ENCODE measurements at regions not wholly inside any gene's neighbourhood (a gene's known extent, or its start where the extent isn't known, plus 50 kb on each side); places are given as distances from the start of the nearest gene placed in this dataset.

DNA sequence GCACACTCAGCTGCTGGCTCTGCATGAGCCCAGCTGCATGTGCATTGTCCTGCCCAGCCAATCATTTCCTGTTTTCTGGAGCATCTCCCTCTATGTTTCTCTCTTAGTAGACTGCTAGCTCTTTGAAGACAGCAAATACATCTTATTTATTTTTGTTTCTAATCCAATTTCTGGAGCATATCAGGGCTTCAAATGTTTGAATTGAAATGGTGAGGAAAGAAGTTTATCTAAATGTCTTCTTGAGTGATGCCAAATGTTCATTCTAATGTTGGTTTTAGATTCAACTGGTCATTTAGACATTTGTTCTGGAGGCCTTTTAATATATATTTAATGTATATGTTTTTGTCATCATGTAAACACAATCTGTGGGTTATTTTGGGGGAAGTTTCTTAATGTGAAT, 141.9 kb downstream of the DNAJB9 start:
- no peak for DNase-seq

DNA sequence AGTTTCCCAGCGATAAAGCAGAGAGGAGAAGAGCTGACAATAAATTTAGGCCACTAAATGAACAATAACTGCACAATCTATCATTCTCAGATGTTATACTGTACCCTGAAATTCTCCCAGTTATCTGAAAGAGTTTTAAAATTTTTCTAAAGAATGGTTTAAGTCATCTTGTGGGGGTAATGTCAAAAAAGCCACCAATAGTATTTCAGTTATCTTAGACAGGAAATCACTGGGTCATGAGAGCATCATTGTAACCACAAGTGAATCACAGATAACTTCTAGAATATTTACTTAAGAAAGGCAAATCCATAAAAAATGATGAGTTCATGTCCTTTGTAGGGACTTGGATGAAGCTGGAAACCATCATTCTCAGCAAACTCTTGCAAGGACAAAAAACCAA, 147.1 kb downstream of the DNAJB9 start:
- no peak for DNase-seq

DNA sequence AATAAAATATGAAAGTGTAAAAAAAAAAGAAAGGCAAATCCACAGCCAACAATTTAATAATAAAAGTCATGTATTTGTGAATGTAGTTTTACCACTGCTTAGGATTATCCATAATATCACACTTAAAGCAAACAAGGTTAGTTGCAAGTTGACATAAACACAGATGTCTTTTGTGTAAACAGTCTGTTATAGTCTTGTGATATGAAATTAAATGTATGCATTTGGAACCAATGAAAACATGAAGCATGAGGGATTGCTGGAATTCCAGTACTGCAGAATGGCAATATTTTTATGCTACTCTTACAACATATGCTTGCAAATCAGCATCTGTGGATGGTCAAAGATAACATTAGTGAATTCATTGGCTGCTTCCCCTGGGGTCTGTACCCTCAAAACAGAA, 148.1 kb downstream of the DNAJB9 start:
- DNase-seq: no peak

DNA sequence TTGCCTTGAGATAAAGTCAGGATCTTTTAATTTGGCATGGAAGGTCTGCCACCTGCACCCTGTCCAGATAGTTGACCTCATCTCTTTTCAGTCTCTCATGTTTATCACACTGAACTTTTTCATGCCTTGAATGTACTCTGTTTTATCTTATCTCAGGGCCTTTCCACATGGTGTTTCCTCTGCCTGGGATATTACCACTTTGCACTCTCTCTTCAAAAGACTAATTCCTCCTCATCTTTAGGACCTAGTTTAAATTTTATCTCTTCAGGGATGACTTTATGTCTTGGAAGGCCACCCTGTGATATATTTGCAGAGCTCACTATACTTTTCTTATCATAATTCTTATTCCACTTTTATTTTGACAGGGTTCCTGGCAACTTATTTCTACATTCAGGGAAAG, 150.0 kb downstream of the DNAJB9 start:
- DNase-seq: no peak

DNA sequence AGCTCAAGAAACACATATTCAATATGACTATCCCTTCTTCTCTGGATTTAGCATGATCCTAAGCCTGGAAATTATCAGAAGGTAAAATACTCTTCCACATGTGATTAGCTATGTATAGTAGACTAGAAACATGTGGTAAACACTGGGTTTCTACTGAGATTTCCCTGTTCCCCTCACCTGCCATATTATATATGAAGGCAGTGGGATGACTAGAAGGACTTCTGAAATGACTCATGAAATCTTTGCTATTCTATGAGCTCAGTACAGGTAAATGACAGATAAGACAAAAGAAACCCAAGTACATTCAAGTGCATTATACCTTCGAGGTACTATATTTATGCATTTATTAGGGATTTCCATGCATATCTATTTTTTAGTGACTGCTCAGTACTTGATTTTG, 152.9 kb downstream of the DNAJB9 start:
- no peak for DNase-seq

DNA sequence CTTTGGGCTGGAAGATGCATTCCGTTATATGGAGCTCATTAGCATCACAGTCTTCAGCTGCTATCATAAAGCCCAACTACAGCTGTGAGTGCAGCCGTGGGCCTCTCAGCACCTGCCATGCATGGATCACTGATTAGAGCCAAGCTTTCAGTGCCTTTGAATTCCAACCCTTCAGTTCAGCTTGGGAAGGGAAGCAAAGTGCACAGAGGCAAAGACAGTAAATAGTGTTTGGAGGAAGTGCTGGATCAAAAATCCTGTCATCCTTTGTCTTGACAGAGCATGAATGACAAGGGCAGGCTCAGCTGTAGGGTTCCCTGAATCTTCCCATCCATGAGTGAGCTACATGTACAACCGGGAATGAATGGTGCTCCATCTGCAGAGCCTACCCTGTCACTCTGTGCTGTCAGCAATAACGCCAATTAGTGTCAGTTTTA, 153.7 kb downstream of the DNAJB9 start:
- no peak for DNase-seq

DNA sequence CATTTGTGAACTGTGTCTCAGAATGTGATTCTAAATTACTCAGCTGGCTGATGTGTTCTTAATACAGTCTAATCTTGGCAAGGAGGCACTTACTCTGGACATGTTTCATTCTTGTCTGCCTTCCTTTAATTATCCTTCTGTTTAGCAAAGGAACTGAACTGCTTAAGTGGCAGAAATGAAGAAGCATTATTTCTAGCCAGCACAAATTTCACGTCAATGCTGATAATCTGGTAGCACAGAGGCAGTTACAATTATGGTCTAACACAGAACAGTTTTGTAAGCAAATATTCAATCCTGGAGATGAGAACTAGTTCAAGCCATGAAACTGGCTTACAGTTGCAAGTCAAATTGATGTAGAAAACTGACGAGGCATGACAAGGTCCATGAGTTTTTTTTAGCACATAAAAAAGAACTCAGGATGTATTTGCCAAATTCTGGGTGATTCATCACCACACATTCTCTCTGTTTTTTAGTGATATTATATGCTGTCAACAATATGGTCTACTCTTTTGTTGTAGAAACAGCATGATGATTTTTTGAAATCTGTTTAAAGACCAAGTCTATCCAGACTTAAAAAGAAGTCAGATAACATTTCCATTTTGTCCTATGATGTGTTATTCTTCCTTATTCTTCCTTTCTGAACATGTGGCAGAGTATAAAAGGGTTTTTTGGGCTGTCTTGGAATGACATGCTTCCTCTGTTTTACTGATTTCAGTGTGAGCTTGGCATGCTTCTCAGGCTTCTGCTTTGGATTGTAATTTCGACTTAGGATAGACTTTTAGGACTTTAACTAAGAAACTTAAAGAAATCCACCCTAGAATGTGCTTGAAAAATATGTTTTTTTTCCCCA, 154.8 kb downstream of the DNAJB9 start:
- no peak for DNase-seq

DNA sequence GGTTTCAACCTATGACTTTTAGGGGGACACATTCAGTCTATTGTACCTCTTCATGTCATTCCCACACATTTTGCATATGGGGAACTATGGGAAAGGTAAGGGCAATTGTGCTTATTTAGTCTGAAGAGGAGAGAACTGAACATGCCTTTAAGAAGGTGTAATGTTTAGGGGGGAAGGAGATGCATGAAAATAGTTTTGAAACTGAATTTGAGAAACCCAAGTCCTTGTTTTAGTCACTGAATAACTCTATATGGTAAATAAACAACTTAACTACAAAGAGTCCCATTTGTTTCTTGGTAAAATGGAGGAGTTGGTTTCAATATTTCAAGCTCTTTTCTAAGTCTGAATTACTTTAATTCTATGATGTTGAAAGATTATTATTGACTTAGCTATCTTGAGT, 166.1 kb downstream of the DNAJB9 start:
- DNase-seq: no peak

DNA sequence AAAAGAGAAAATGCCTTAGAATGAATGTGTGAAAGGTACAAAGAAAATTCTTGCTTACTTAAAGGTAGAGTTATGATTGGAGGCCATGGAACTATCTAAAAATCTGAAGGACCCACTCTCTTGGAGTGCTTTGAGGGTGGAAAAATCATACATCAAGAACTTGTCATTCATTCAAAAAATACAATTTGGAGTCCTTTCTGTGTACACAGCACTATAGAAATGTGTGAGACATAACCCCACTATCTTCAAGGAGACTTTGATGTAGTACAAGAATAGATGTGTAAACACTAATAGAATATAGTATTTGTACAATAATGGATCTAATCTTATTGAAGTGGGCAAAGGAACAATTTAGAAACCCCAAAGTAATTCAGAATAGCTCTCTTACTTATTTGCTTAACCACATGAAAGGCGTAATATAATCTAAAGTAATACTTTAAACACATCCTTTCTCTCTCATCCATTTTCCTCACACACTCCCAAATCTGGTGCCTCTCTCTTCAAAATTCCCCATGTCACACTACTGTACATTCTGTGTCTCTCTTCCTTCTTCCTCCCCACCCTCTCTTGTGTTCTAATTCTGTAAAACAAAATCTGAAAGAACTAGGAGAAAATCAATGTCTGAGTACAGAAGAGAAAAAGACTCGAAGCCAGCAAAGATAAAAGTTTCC, 166.7 kb downstream of the DNAJB9 start:
- no peak for DNase-seq

DNA sequence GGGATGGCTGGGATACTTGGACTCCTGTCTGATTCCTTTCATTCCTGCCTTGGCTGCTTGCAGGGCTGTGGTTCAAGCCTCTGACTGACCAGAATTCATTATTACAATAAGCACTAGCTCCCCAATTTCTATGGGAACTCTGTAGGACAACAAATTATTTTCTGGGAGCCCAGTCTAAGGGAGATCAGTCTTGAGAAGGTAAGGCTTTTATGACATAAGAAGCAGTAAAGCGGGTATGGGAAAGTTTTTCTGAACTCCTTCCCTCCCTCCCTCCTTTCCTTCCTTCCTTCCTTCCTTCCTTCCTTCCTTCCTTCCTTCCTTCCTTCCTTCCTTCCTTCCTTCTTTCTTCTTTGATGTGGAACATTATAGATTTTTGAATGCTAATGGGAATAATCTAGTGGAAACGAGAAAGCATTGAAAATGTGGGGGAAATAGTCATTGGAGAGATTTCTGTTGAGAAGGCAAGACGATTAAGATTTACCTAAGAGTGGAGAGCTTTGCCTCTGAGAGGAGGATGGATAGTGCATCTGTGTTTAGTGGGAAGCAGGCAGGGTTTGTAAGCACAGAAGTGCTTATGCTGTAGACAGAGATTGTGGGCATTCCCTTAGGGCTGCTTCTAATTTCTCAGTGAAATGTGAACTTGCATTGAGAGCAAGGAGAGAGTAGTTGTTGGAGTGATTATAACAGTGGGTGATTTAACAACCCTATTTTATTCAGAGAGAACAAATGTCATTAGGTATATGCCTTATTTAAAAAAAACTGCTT, 201.5 kb downstream of the DNAJB9 start:
- DNase-seq: no peak

DNA sequence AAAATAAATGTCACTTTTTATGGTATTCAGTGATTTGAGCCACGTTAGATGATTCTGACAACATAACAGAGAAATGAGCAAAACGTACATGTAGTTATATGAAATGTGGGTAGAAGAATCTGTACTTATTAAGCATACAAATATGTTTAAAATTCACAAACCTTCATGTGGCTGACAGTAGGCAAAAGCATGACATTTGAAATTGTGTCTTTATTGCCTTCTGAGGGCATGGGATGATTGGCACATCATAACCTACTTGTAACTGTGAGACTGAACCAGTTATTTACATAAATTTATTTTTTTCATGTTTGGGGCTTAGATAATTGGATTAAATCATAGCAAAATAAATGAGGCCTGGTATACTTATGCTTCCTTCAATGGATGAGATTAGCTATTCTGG, 202.2 kb downstream of the DNAJB9 start:
- DNase-seq: no peak

DNA sequence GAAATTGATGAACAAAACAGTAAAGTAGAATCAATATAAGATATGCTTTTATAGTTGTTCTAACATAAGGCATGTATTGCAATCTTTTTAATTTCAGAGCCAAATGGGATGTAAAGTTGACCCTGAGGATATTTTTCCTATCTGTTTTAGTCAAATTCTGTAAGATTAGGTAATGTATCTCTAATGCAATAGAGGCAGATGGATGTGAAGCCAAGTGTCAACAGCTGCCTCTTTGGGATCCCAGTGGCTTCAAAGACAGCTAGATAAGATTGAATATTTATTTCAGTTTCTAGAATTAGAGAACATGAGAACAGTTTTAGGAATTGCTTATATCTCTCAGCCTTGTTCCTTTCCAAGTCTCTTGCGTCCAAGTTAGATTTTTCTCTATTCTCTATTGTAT, 208.3 kb downstream of the DNAJB9 start:
- DNase-seq: no peak

DNA sequence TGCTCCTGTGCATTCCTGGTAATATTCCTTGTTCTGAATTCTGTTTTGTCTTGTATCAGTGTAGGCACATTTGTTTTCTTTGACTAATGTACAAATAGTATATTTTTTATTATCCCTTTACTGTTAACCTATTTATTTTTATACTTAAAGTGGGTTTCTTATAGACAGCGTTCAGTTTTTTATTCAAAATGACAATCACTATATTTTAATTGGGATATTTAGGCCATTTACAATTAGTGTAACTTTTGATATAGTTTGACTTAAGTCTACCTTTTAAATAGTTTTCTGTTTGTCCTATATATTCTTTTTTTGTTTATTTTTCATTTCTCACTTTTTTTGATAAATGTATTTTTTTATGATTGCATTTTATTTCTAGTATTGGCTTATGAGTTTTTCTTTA, 219.8 kb downstream of the DNAJB9 start:
- no peak for DNase-seq

DNA sequence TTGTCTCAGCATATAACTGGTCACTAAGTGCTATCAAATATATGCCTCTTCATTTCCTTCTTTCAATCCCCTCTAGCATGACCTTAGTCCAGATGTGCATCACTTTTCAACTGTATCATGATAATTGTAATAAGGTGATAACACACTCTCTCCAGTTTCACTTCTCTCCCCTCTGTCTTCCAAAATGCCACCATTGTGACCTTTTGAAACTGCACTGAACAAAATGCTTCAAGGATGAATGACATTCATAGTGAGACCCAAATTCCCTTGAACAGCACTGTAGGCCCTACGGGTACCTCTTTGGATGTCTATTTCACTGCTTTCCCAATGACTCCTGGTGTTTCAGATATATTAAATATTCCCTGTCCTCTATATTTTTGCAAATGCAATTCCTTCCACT, 224.8 kb downstream of the DNAJB9 start:
- DNase-seq: no peak

DNA sequence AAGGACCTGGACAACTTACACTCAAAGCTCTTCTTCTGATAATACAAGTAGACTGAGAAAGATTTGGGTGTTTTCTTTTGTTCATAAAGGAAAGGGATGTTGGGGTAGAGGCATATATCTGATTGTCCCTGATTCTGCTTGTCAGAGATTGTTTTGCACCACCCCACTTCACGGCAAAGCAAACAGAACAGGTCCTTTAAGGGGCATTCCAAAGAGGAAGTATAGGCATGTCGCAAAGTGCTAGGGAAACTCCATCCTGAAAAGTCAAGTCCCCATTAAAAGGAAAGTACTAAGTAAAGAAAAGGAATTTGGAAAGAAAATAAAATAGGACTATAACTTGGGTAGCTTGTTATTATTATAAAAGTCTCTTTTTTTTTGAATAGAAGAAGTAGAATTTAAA, 233.0 kb downstream of the DNAJB9 start:
- DNase-seq: no peak

DNA sequence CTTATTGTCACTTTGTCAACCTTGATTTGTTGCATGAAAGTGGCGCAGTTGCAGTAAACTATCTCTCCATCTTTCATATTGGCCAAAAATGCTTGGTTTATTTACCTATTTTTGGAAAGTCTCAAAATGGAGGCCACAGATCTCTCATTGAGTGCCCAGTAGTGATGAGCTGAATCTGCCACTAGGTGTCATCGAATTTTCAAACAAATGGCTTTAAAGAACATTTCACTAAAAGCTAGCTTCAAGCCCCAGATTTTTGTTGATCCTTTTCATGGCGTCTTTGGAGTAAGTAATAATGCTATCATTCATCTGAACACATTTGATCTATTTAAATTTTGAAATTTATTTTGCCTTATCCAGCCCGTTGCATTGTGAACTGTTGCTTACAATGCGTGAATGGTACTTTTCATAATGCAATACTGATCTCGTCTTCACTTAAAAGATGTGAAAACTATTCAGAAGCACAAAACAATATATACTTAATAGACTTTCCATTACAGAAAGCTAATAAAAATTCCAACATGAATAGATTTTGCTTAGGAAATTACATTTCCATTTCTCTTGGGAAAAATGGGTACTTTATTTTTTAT, 236.2 kb downstream of the DNAJB9 start:
- DNase-seq: peak; percentile 10

DNA sequence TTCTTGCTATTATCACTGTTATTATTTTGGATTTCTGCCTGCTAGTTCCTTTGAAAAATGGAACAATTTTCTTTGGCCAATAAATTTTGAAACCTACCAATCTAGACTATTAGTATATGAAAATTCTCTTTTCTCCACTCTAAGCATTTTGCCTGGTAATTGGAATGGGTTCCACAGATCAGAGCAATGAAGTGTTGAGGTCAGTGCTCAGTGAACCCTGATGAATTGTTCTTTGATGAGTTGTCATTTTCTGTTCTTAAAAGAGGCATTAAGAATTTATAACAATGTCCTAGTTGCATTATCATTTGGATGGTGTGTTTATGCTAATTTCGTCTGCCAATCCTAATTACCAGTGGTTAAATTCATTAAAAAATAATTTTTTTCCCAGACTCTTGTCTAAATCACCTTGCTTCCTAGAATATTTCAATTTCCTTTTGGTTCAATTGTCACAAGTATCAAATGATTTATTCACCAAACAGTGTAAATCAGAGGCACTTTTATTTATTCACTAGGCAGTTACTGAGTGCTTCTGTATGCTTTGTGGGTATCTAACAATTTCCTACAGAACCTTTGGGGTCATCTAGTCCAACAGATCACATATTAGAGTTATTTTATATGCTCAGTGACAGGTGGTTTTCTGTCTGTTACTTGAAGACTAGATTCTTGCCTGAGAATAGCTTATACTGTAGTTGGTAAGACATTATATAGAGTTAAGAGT, 239.0 kb downstream of the DNAJB9 start:
- DNase-seq: no peak

DNA sequence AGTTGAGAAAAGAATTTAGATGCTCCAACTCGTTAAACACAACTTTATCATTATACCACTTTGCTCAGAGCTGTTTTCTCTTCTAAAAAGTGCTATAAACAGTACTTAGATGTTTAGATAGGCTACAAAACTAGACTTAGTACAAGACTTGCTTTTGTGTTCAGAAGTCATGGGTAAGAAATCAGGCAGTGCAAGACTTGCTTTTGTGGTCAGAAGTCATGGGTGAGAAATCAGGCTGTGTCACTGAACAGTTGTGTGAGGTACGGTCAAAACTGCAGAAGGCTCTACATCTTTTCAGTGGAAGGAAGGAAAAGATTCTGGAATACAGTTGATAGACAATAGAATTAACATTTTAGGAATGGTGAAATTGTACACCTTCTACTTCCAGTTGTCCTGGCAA, 239.7 kb downstream of the DNAJB9 start:
- DNase-seq: no peak

DNA sequence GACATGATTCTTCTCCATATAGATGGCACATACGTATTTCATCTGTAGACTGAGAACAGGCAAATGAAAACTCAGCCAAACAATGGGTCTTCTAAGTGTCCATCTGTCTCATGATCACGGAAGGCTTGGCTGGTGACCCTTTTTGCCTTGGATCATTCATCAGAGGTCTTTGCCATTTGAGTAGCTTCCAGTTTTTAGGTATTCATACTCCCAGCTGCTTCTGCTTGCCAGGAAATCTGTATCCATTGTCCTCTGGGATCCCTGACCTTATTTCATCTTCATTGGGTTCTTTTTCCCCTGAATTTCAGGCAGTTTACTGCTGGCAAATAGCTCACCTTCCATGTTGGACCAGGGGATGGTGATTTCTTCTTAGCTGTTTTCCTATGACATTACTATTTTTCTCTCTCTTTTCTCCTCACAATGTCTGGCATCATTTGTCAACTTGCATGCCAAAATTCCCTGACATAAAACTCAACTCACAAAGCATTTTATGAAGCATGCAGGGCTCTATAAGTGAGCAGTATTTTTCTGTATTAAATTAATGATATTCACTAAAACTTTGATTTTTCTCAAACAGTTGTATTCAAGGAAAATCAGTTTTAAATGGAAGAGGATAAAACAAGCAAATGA, 241.2 kb downstream of the DNAJB9 start:
- no peak for DNase-seq

DNA sequence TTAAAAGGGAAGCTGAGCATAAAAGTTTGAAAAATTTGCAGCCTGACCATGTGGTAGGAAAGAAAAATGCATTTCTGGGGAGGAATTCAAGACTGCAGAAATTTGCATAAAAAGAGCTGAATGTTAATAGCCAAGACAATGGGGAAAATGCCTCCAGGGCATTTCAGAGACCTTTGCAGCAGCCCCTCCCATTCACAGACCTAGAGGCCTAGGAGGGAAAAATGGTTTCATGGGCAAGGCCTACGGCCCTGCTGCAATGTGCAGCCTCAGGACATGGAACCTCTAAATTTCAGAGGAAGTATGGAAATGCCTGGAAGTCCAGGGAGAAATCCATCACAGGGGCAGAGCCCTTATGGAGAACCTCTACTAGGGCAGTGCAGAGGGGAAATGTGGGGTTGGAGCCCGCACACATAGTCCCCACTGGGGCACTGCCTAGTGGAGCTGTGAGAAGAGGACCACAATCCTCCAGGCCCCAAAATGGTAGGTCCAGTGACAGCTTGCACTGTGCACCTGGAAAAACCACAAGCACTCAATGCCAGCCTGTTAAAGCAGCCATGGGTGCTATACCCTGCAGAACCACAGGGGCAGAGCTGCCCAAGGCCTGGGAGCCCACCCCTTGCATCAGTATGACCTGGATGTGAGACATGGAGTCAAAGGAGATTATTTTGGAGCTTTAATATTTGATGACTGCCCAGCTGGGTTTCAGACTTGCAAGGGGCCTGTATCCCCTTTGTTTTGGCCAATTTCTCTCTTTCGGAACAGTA, 243.8 kb downstream of the DNAJB9 start:
- no peak for DNase-seq

DNA sequence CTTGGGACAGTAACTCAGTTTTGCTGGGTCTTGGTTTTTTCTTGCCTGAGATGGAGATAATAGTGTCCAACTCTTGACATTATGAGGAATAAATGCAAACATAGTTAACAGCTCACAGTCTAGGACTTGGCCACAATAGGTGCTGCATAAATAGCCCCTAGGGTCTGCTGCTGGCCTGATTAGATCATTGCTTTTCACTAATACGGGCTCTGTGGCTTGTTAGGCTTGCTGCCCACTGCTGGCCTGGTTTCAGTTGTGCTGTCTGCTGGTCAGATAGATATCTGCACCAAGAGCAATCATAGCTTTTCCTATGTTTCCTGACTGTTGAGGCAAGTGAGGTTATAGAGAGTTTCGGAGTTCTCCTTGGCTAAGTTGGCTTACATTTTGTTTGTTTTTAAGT, 246.1 kb downstream of the DNAJB9 start:
- DNase-seq: no peak

DNA sequence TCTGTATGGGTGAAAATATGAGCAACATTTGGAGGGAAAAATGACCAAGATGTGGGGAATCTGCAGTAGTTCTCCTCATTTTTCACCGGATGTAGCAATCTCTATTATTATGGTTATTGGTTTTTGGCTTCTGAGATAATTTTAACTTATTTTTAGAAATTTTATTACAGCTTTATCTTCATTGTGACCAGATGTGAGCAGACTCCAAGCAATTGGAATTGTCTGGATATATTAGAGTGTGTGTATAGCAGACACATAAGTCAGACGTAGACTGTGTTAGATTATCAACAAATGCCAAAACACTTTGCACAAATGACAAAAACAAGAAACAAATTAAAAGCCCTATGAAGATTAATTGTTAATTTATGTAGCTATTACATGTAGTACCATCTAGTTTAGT, 249.1 kb downstream of the DNAJB9 start:
- DNase-seq: no peak
